ENCODE measurements at regions not wholly inside any gene's neighbourhood (a gene's known extent, or its start where the extent isn't known, plus 50 kb on each side); places are given as distances from the start of the nearest gene placed in this dataset.

- no peak for DNase-seq
Measured at GRCh38 chr3:162015856-162016255, 519.2 kb downstream of the OTOL1 start.

GRCh38 chr3:162019817-162020216, 523.2 kb downstream of the OTOL1 start:
- DNase-seq = no peak

GRCh38 chr3:162021206-162021605, 524.6 kb downstream of the OTOL1 start:
- DNase-seq = no peak

GRCh38 chr3:162022911-162023310, 526.3 kb downstream of the OTOL1 start:
- DNase-seq = no peak

GRCh38 chr3:162029736-162030135, 533.1 kb downstream of the OTOL1 start:
- DNase-seq = no peak

GRCh38 chr3:162034368-162034767, 537.8 kb downstream of the OTOL1 start:
- DNase-seq = no peak

GRCh38 chr3:162041622-162042021, 545.0 kb downstream of the OTOL1 start:
- no peak for DNase-seq

GRCh38 chr3:162052636-162053035, 556.0 kb downstream of the OTOL1 start:
- no peak for DNase-seq

- DNase-seq = no peak
Measured at GRCh38 chr3:162072656-162073164, 576.1 kb downstream of the OTOL1 start.

GRCh38 chr3:162073422-162073975, 576.9 kb downstream of the OTOL1 start:
- DNase-seq = no peak

GRCh38 chr3:162077108-162077507, 580.5 kb downstream of the OTOL1 start:
- DNase-seq = no peak

- no peak for DNase-seq
Measured at GRCh38 chr3:162082516-162082915, 585.9 kb downstream of the OTOL1 start.

GRCh38 chr3:162087361-162087760, 590.8 kb downstream of the OTOL1 start:
- DNase-seq = no peak

GRCh38 chr3:162092751-162093150, 596.1 kb downstream of the OTOL1 start:
- no peak for DNase-seq

- no peak for DNase-seq
Measured at GRCh38 chr3:162094301-162094700, 597.7 kb downstream of the OTOL1 start.

- DNase-seq = no peak
Measured at GRCh38 chr3:162096874-162097273, 600.3 kb downstream of the OTOL1 start.

- DNase-seq = no peak
Measured at GRCh38 chr3:162103808-162104207, 607.2 kb downstream of the OTOL1 start.

- no peak for DNase-seq
Measured at GRCh38 chr3:162111861-162112260, 615.3 kb downstream of the OTOL1 start.

GRCh38 chr3:162112719-162113118, 616.1 kb downstream of the OTOL1 start:
- DNase-seq = no peak

- no peak for DNase-seq
Measured at GRCh38 chr3:162117961-162118360, 621.4 kb downstream of the OTOL1 start.

GRCh38 chr3:162119651-162120050, 623.0 kb downstream of the OTOL1 start:
- DNase-seq = no peak

GRCh38 chr3:162122405-162122804, 625.8 kb downstream of the OTOL1 start:
- DNase-seq = no peak

- no peak for DNase-seq
Measured at GRCh38 chr3:162125790-162126189, 629.2 kb downstream of the OTOL1 start.

GRCh38 chr3:162130582-162130981, 634.0 kb downstream of the OTOL1 start:
- DNase-seq = no peak

GRCh38 chr3:162132981-162133380, 636.4 kb downstream of the OTOL1 start:
- no peak for DNase-seq
